ENCODE measurements at regions not wholly inside any gene's neighbourhood (a gene's known extent, or its start where the extent isn't known, plus 50 kb on each side); places are given as distances from the start of the nearest gene placed in this dataset.

- TF ChIP-seq CTCF (IDR thresholded peaks at IDR 0.05; ENCODE audit: unreplicated experiment): no peak
- intact Hi-C loops (cut with micrococcal nuclease; ENCODE audit: unreplicated experiment): no loop called here
- Mint-ChIP-seq H3K9me3 (ENCODE audit: low read depth, unreplicated experiment) (peaks cover 8% of the 10 kb centered on the region), H3K36me3 (ENCODE audit: insufficient read depth, unreplicated experiment) (no peaks in the 10 kb centered on the region), H3K27ac (ENCODE audit: unreplicated experiment) (no peak overlapping the region), H3K4me3 (ENCODE audit: low read depth, unreplicated experiment) (no peak overlapping the region), H3K27me3 (ENCODE audit: unreplicated experiment) (no peaks in the 10 kb centered on the region), H3K4me1 (ENCODE audit: low read depth, unreplicated experiment) (peaks cover 6% of the 10 kb centered on the region)
- BruUV-seq (replicated peaks): no TSS peak
- CTCF ChIA-PET: no interaction called here
- DNase-seq: no peak
Observed at GRCh38 chr1:79688932-79689331, 682.4 kb upstream of the ADGRL4 start.

GRCh38 chr1:79683420-79683819 is 676.9 kb upstream of the ADGRL4 start:
- no peak for DNase-seq
- CTCF ChIA-PET: no interaction called here
- intact Hi-C loops (cut with micrococcal nuclease; ENCODE audit: unreplicated experiment): no loop called here
- no TSS peak for BruUV-seq (replicated peaks)
- no peak for TF ChIP-seq CTCF (IDR thresholded peaks at IDR 0.05; ENCODE audit: unreplicated experiment)
- Mint-ChIP-seq H3K27me3 (ENCODE audit: unreplicated experiment) (no peaks in the 10 kb centered on the region), H3K36me3 (ENCODE audit: insufficient read depth, unreplicated experiment) (no peaks in the 10 kb centered on the region), H3K27ac (ENCODE audit: unreplicated experiment) (no peak overlapping the region), H3K4me1 (ENCODE audit: low read depth, unreplicated experiment) (no peaks in the 10 kb centered on the region), H3K4me3 (ENCODE audit: low read depth, unreplicated experiment) (no peak overlapping the region), H3K9me3 (ENCODE audit: low read depth, unreplicated experiment) (peaks cover 11% of the 10 kb centered on the region)

GRCh38 chr1:79682478-79682877 is 675.9 kb upstream of the ADGRL4 start:
- H3K9me3 Mint-ChIP-seq (ENCODE audit: low read depth, unreplicated experiment): peaks cover 11% of the 10 kb centered on the region
- no peaks in the 10 kb centered on the region for H3K27me3 Mint-ChIP-seq (ENCODE audit: unreplicated experiment)
- no peak for TF ChIP-seq CTCF (IDR thresholded peaks at IDR 0.05; ENCODE audit: unreplicated experiment)
- no peaks in the 10 kb centered on the region for H3K36me3 Mint-ChIP-seq (ENCODE audit: insufficient read depth, unreplicated experiment)
- no peak for DNase-seq
- H3K27ac Mint-ChIP-seq (ENCODE audit: unreplicated experiment): no peak overlapping the region
- no TSS peak for BruUV-seq (replicated peaks)
- H3K4me3 Mint-ChIP-seq (ENCODE audit: low read depth, unreplicated experiment): no peak overlapping the region
- CTCF ChIA-PET: no interaction called here
- intact Hi-C loops (cut with micrococcal nuclease; ENCODE audit: unreplicated experiment): no loop called here
- H3K4me1 Mint-ChIP-seq (ENCODE audit: low read depth, unreplicated experiment): no peaks in the 10 kb centered on the region

GRCh38 chr1:79681382-79681781 is 674.9 kb upstream of the ADGRL4 start:
- no peak overlapping the region for H3K4me3 Mint-ChIP-seq (ENCODE audit: low read depth, unreplicated experiment)
- peaks cover 12% of the 10 kb centered on the region for H3K9me3 Mint-ChIP-seq (ENCODE audit: low read depth, unreplicated experiment)
- H3K36me3 Mint-ChIP-seq (ENCODE audit: insufficient read depth, unreplicated experiment): no peaks in the 10 kb centered on the region
- CTCF ChIA-PET: no interaction called here
- BruUV-seq (replicated peaks): no TSS peak
- H3K27me3 Mint-ChIP-seq (ENCODE audit: unreplicated experiment): no peaks in the 10 kb centered on the region
- H3K27ac Mint-ChIP-seq (ENCODE audit: unreplicated experiment): no peak overlapping the region
- TF ChIP-seq CTCF (IDR thresholded peaks at IDR 0.05; ENCODE audit: unreplicated experiment): no peak
- intact Hi-C loops (cut with micrococcal nuclease; ENCODE audit: unreplicated experiment): no loop called here
- DNase-seq: no peak
- H3K4me1 Mint-ChIP-seq (ENCODE audit: low read depth, unreplicated experiment): no peaks in the 10 kb centered on the region

- CTCF ChIA-PET: no interaction called here
Observed at GRCh38 chr1:79679916-79680315, 673.4 kb upstream of the ADGRL4 start.

More at GRCh38 chr1:79679916-79680315, 673.4 kb upstream of the ADGRL4 start:
- Mint-ChIP-seq H3K9me3 (ENCODE audit: low read depth, unreplicated experiment) (peaks cover 13% of the 10 kb centered on the region), H3K4me1 (ENCODE audit: low read depth, unreplicated experiment) (no peaks in the 10 kb centered on the region), H3K4me3 (ENCODE audit: low read depth, unreplicated experiment) (no peak overlapping the region), H3K27ac (ENCODE audit: unreplicated experiment) (no peak overlapping the region), H3K36me3 (ENCODE audit: insufficient read depth, unreplicated experiment) (no peaks in the 10 kb centered on the region), H3K27me3 (ENCODE audit: unreplicated experiment) (no peaks in the 10 kb centered on the region)
- intact Hi-C loops (cut with micrococcal nuclease; ENCODE audit: unreplicated experiment): no loop called here
- BruUV-seq (replicated peaks): no TSS peak
- TF ChIP-seq CTCF (IDR thresholded peaks at IDR 0.05; ENCODE audit: unreplicated experiment): no peak
- DNase-seq: no peak
